ENCODE measurements at regions not wholly inside any gene's neighbourhood (a gene's known extent, or its start where the extent isn't known, plus 50 kb on each side); places are given as distances from the start of the nearest gene placed in this dataset.

GRCh38 chr5:146962801-146963355 is 84.3 kb upstream of the PPP2R2B start:
- H3K4me3 ChIP-seq (replicated peaks in 1 of 3; ENCODE audit: insufficient read depth in 1 of 3, low read depth in 1 of 3, low read length in 3 of 3): no peak overlapping the region
- ChIA-PET CTCF (interaction anchor here (0.9 to 6.8 kb wide), 5 partner anchors 226 to 429 kb away, joined by 4 to 216 read pairs (median 132); no protein-coding TSS in a partner anchor), POLR2A (no interaction called here)
- no peaks in the 10 kb centered on the region for H3K79me2 ChIP-seq (ENCODE audit: control insufficient read depth, insufficient read depth, low read length)
- H3K27ac ChIP-seq (ENCODE audit: insufficient read depth, low read depth, low read length): no peak overlapping the region
- no peaks in the 10 kb centered on the region for H4K20me1 ChIP-seq (replicated peaks; ENCODE audit: control insufficient read depth, extremely low read depth, insufficient read depth, low read length)
- no peaks in the 10 kb centered on the region for H3K27me3 ChIP-seq (ENCODE audit: control insufficient read depth in 2 of 2, insufficient read depth in 2 of 2, low read length in 2 of 2)
- no peaks in the 10 kb centered on the region for H3K9me1 ChIP-seq (replicated peaks; ENCODE audit: control insufficient read depth, extremely low read depth, insufficient read depth, low read length)
- H3K9ac ChIP-seq (replicated peaks; ENCODE audit: extremely low read depth, insufficient read depth, low read length): no peak overlapping the region
- H2AFZ ChIP-seq (ENCODE audit: low read depth, low read length): no peak overlapping the region
- intact Hi-C loops (cut with micrococcal nuclease) (loop anchor here (10.0 kb wide), 2 partner anchors 402 to 612 kb away; no protein-coding TSS in a partner anchor), dilution Hi-C loops (cut with MboI; ENCODE audit: extremely low pct_ligation_motif_present, low sequenced_read_pairs) (no loop called here)
- TF ChIP-seq JUN (IDR thresholded peaks at IDR 0.05; ENCODE audit: borderline replicate concordance, insufficient read depth, insufficient read length, low read depth) (no peak), FOS (IDR thresholded peaks at IDR 0.05; ENCODE audit: borderline replicate concordance, insufficient read depth, low read length) (no peak)
- BruUV-seq (replicated peaks): no TSS peak
- FAIRE-seq: no peak
- H3K9me3 ChIP-seq (replicated peaks; ENCODE audit: control insufficient read depth, insufficient read depth, low read length): no peaks in the 10 kb centered on the region
- no peaks in the 10 kb centered on the region for H3K36me3 ChIP-seq (ENCODE audit: control insufficient read depth in 2 of 2, extremely low read depth in 1 of 2, insufficient read depth in 2 of 2, low read length in 2 of 2)
- H3K4me2 ChIP-seq (ENCODE audit: insufficient read depth, low read length): no peak overlapping the region
- no peak for DNase-seq (ENCODE audit: low read depth, low spot score)
- no peaks in the 10 kb centered on the region for H3K4me1 ChIP-seq (ENCODE audit: control insufficient read depth, extremely low read depth, insufficient read depth, low read length)

- POLR2A ChIA-PET: no interaction called here
Measured at GRCh38 chr5:146965761-146966659, 87.5 kb upstream of the PPP2R2B start.

More at GRCh38 chr5:146965761-146966659, 87.5 kb upstream of the PPP2R2B start:
- dilution Hi-C loops (cut with MboI; ENCODE audit: extremely low pct_ligation_motif_present, low sequenced_read_pairs): no loop called here
- no peak overlapping the region for H2AFZ ChIP-seq (ENCODE audit: low read depth, low read length)
- H3K4me3 ChIP-seq (replicated peaks in 1 of 3; ENCODE audit: insufficient read depth in 1 of 3, low read depth in 1 of 3, low read length in 3 of 3): no peak overlapping the region
- intact Hi-C loops (cut with micrococcal nuclease): loop anchor here (1.0 to 10.0 kb wide), 7 partner anchors 221 to 609 kb away; no protein-coding TSS in a partner anchor
- no peaks in the 10 kb centered on the region for H3K9me3 ChIP-seq (replicated peaks; ENCODE audit: control insufficient read depth, insufficient read depth, low read length)
- no peaks in the 10 kb centered on the region for H3K27me3 ChIP-seq (ENCODE audit: control insufficient read depth in 2 of 2, insufficient read depth in 2 of 2, low read length in 2 of 2)
- no peaks in the 10 kb centered on the region for H3K36me3 ChIP-seq (ENCODE audit: control insufficient read depth in 2 of 2, extremely low read depth in 1 of 2, insufficient read depth in 2 of 2, low read length in 2 of 2)
- no peak overlapping the region for H3K27ac ChIP-seq (ENCODE audit: insufficient read depth, low read depth, low read length)
- no peaks in the 10 kb centered on the region for H3K4me1 ChIP-seq (ENCODE audit: control insufficient read depth, extremely low read depth, insufficient read depth, low read length)
- CTCF ChIA-PET: interaction anchor here (0.5 to 6.8 kb wide), 69 partner anchors 9 to 662 kb away, joined by 3 to 216 read pairs (median 4); partner anchors contain the start of gene GPR151
- H3K9ac ChIP-seq (replicated peaks; ENCODE audit: extremely low read depth, insufficient read depth, low read length): no peak overlapping the region
- FAIRE-seq (peak; percentile 81), DNase-seq (ENCODE audit: low read depth, low spot score) (peak; percentile 74)
- H3K79me2 ChIP-seq (ENCODE audit: control insufficient read depth, insufficient read depth, low read length): no peaks in the 10 kb centered on the region
- BruUV-seq (replicated peaks): no TSS peak
- H3K9me1 ChIP-seq (replicated peaks; ENCODE audit: control insufficient read depth, extremely low read depth, insufficient read depth, low read length): no peaks in the 10 kb centered on the region
- TF ChIP-seq GATA2 (IDR thresholded peaks at IDR 0.05; ENCODE audit: insufficient read depth, insufficient read length, low read depth, low read length) (no peak), EZH2 (IDR thresholded peaks at IDR 0.05; ENCODE audit: borderline replicate concordance, low read depth, low read length, severe bottlenecking) (no peak), CTCF (IDR thresholded peaks at IDR 0.05; ENCODE audit: extremely low read depth in 1 of 2, insufficient read depth in 1 of 2, low read depth in 1 of 2, low read length in 2 of 2) (peak; percentile 62 to 71), MAX (IDR thresholded peaks at IDR 0.05; ENCODE audit: insufficient read depth, insufficient read length) (no peak)
- no peaks in the 10 kb centered on the region for H4K20me1 ChIP-seq (replicated peaks; ENCODE audit: control insufficient read depth, extremely low read depth, insufficient read depth, low read length)
- H3K4me2 ChIP-seq (ENCODE audit: insufficient read depth, low read length): no peak overlapping the region

All from endothelial cell of umbilical vein (primary cell).